OCI-LY1 (cell line): ENCODE measurements at regions not wholly inside any gene's neighbourhood (a gene's known extent, or its start where the extent isn't known, plus 50 kb on each side); places are given as distances from the start of the nearest gene placed in this dataset.

Source experiments
- EZH2 ChIP-seq: fragments of 200-600 bp; sonication (generic), shearing (Covaris generic); IDR thresholded peaks from 2 replicates; pipeline ENCODE4 v1.8.0; 2017; ENCODE audit warnings: borderline replicate concordance, mixed run types, mild to moderate bottlenecking, antibody characterized with exemption, low read length, moderate library complexity, mixed read lengths
- TF ChIP-seq, protein P1 (sequence below): fragments of 200-600 bp; sonication (generic), shearing (Covaris generic); IDR thresholded peaks from 2 replicates; pipeline ENCODE4 v1.5.1; 2017; ENCODE audit warnings: mild to moderate bottlenecking, antibody characterized with exemption, low read length, moderate library complexity, mixed read lengths

GRCh38 chr11:95516786-95517185 is 272.8 kb downstream of the FAM76B start:
- TF ChIP-seq, protein P1, sequence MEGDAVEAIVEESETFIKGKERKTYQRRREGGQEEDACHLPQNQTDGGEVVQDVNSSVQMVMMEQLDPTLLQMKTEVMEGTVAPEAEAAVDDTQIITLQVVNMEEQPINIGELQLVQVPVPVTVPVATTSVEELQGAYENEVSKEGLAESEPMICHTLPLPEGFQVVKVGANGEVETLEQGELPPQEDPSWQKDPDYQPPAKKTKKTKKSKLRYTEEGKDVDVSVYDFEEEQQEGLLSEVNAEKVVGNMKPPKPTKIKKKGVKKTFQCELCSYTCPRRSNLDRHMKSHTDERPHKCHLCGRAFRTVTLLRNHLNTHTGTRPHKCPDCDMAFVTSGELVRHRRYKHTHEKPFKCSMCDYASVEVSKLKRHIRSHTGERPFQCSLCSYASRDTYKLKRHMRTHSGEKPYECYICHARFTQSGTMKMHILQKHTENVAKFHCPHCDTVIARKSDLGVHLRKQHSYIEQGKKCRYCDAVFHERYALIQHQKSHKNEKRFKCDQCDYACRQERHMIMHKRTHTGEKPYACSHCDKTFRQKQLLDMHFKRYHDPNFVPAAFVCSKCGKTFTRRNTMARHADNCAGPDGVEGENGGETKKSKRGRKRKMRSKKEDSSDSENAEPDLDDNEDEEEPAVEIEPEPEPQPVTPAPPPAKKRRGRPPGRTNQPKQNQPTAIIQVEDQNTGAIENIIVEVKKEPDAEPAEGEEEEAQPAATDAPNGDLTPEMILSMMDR = no peak
- no peak for TF ChIP-seq EZH2
